ENCODE measurements at regions not wholly inside any gene's neighbourhood (a gene's known extent, or its start where the extent isn't known, plus 50 kb on each side); places are given as distances from the start of the nearest gene placed in this dataset.
A peak's percentile ranks its signal among the peaks of the same experiment; 100 is the strongest.

- intact Hi-C loops (cut with micrococcal nuclease; ENCODE audit: unreplicated experiment) (no loop called here), in situ Hi-C loops (cut with HindIII; ENCODE audit: extremely low pct_ligation_motif_present, low pct_unique_long_range_greater_than_20kb) (no loop called here)
- H3K4me1 ChIP-seq (ENCODE audit: insufficient read depth, low read length): no peaks in the 10 kb centered on the region
- H3K4me3 ChIP-seq (replicated peaks in 1 of 3; ENCODE audit: insufficient read depth in 1 of 3, low read depth in 2 of 3, low read length in 3 of 3): no peak overlapping the region
- ChIA-PET POLR2A (no interaction called here), CTCF (ENCODE audit: low intra/inter-chr PET ratio, low total read pairs) (no interaction called here)
- H2AFZ ChIP-seq (ENCODE audit: low read length): no peak overlapping the region
- H3K27ac ChIP-seq (ENCODE audit: extremely low read length, insufficient read depth, low read length): no peak overlapping the region
- H3K4me2 ChIP-seq (ENCODE audit: low read depth, low read length): no peak overlapping the region
- no peak overlapping the region for H3K9ac ChIP-seq (ENCODE audit: insufficient read depth, low read depth, low read length)
- no peaks in the 10 kb centered on the region for H3K79me2 ChIP-seq (ENCODE audit: insufficient read depth, low read length)
- FAIRE-seq (no peak), ATAC-seq (peak; percentile 50), DNase-seq (ENCODE audit: low spot score) (no peak)
- H3K27me3 ChIP-seq (ENCODE audit: control insufficient read depth in 1 of 2, insufficient read depth in 2 of 2, low read length in 2 of 2): no peaks in the 10 kb centered on the region
- no TSS peak for BruUV-seq (replicated peaks)
- no peak for TF ChIP-seq MLX (CRISPR knock-in tag; IDR thresholded peaks at IDR 0.05)
- TF ChIP-seq ZNF614 (CRISPR knock-in tag; IDR thresholded peaks at IDR 0.05; ENCODE audit: borderline replicate concordance): no peak
- TF ChIP-seq PATZ1 (CRISPR knock-in tag; IDR thresholded peaks at IDR 0.05): no peak
- TF ChIP-seq ZFX (CRISPR knock-in tag; IDR thresholded peaks at IDR 0.05; ENCODE audit: low read depth): no peak
- TF ChIP-seq ZNF569 (CRISPR knock-in tag; IDR thresholded peaks at IDR 0.05; ENCODE audit: borderline replicate concordance): no peak
- TF ChIP-seq ADNP (CRISPR knock-in tag; IDR thresholded peaks at IDR 0.05): no peak
- H4K20me1 ChIP-seq (ENCODE audit: insufficient read depth, low read length): no peaks in the 10 kb centered on the region
- peaks cover 34% of the 10 kb centered on the region for H3K9me3 ChIP-seq (ENCODE audit: low read length)
- H3K36me3 ChIP-seq (replicated peaks in 1 of 2; ENCODE audit: control insufficient read depth in 1 of 2, insufficient read depth in 2 of 2, low read length in 2 of 2): no peaks in the 10 kb centered on the region
- WGBS (ENCODE audit: low lambda C conversion rate): 17% methylated on average over 1 of the region's 2 CpGs
These were observed 764.3 kb upstream of the TSPY4 start for GRCh38 chrY:8572916-8573315.

- DNase-seq (ENCODE audit: low spot score) (no peak), FAIRE-seq (no peak), ATAC-seq (no peak)
- intact Hi-C loops (cut with micrococcal nuclease; ENCODE audit: unreplicated experiment): no loop called here
- H3K4me1 ChIP-seq (ENCODE audit: insufficient read depth, low read length): no peaks in the 10 kb centered on the region
- no peaks in the 10 kb centered on the region for H3K36me3 ChIP-seq (replicated peaks in 1 of 2; ENCODE audit: control insufficient read depth in 1 of 2, insufficient read depth in 2 of 2, low read length in 2 of 2)
- H3K79me2 ChIP-seq (ENCODE audit: insufficient read depth, low read length): no peaks in the 10 kb centered on the region
- ChIA-PET POLR2A (no interaction called here), CTCF (ENCODE audit: low intra/inter-chr PET ratio, low total read pairs) (no interaction called here)
- no peak overlapping the region for H3K9ac ChIP-seq (ENCODE audit: insufficient read depth, low read depth, low read length)
- H3K27me3 ChIP-seq (ENCODE audit: control insufficient read depth in 1 of 2, insufficient read depth in 2 of 2, low read length in 2 of 2): no peaks in the 10 kb centered on the region
- no TSS peak for BruUV-seq (replicated peaks)
- WGBS (ENCODE audit: low lambda C conversion rate): 5% methylated on average over 1 of the region's 1 CpG
- no peak overlapping the region for H3K27ac ChIP-seq (ENCODE audit: extremely low read length, insufficient read depth, low read length)
- H3K9me3 ChIP-seq (ENCODE audit: low read length): peaks cover 36% of the 10 kb centered on the region
- no peaks in the 10 kb centered on the region for H4K20me1 ChIP-seq (ENCODE audit: insufficient read depth, low read length)
- in situ Hi-C loops (cut with HindIII; ENCODE audit: extremely low pct_ligation_motif_present, low pct_unique_long_range_greater_than_20kb): no loop called here
- H3K4me3 ChIP-seq (replicated peaks in 1 of 3; ENCODE audit: insufficient read depth in 1 of 3, low read depth in 2 of 3, low read length in 3 of 3): no peak overlapping the region
- H2AFZ ChIP-seq (ENCODE audit: low read length): no peak overlapping the region
- no peak overlapping the region for H3K4me2 ChIP-seq (ENCODE audit: low read depth, low read length)
- TF ChIP-seq E2F5 (CRISPR knock-in tag; conservative IDR thresholded peaks at IDR 0.05) (no peak), ZBTB38 (CRISPR knock-in tag; IDR thresholded peaks at IDR 0.05) (no peak), TRAFD1 (CRISPR knock-in tag; IDR thresholded peaks at IDR 0.05; ENCODE audit: borderline replicate concordance) (no peak), ZNF230 (CRISPR knock-in tag; IDR thresholded peaks at IDR 0.05) (no peak), KDM1A (CRISPR knock-in tag; IDR thresholded peaks at IDR 0.05) (no peak)
These were observed 754.9 kb upstream of the TSPY4 start for GRCh38 chrY:8582277-8582850.

Measured in HepG2 (cell line).